HG02759 (cell line): ENCODE measurements at regions not wholly inside any gene's neighbourhood (a gene's known extent, or its start where the extent isn't known, plus 50 kb on each side); places are given as distances from the start of the nearest gene placed in this dataset.

Source experiments
- ATAC-seq: cut with Tn5 transposase; IDR thresholded peaks from one replicate; pipeline ENCODE4 v1.9.1; 2021; ENCODE audit warnings: mild to moderate bottlenecking, moderate library complexity; ENCODE audit not compliant: unreplicated experiment

DNA sequence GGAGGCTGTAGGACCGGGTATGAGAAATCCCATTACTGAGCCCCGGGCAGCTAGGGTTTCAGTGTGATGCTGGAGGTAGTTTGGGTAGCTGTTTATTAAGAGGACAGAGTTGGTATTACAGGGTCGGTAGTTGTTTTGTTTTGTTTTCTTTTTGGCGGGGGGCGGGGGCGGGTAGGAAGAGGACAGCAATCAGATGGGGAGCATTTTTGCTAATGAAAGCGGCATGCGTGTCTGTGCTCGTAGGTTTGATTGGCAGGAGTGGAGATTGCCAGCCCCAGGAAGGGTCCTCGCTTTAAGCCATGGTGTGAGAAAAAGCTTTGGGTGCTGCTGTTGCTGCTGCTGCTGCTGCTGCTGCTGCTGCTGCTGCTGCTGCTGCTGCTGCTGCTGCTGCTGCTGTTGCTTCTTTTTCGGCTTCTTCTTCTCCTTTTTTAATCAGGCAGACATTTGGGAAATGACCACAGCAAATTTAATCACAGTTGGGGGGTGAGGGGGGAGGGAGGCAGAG is 498.5 kb upstream of the ZFHX3 start:
- no peak for ATAC-seq

DNA sequence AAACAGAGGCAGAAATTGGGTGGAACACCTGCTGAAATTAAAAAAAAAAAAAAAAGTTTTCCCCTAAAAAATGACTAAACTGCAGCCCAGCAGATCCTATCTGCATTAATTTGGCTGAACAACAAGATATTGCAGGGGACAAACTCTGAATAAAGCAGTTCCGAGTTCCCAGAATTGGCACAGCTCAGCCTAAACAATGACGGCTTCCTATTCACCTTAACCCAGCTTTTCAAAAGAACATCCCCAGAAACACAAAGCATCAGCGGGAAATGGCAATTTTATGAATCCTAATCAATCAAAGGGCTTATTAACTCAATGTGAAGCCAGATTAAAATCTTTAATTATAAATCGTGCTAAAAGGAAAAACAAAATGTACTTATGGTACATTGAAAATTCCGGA is 497.8 kb upstream of the ZFHX3 start:
- ATAC-seq, result no peak

DNA sequence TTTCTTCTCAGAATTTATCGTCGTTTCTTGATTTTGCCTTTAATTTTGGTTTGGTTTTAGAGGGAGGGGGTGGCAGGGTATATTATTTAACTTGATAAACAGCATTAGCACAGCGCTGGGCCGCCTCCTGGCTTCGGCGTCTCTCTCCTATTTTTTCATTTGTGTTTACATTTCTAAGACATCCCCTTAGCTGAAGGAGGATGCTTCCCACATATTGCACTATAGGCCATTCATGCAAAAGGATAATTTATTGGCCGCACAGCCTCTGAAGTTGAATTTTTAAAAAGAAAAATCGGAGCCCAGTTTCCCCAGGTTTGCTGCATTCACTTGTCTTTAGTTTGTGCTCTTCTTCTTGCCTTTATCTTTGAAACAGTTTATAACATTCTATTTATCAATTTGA is 497.4 kb upstream of the ZFHX3 start:
- ATAC-seq, result no peak

DNA sequence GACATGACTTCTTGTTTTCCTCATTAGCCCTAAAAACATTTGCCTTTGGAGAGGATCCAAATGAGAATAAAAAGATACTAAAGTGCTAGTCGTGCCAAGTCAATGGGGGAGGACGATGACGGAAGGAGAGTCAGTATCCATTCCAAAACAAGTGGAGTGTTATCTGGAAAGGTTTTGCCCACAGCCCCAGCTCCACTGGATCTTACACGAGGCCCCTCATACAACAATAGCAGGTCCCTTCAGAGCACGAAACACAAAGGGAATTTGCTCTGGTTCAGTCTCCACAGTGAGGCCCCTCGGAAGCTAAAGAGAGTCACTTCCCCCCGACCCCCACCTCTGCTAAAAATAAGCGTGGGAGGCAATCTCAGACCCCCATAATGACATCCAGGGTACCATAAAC is 496.9 kb upstream of the ZFHX3 start:
- no peak for ATAC-seq

DNA sequence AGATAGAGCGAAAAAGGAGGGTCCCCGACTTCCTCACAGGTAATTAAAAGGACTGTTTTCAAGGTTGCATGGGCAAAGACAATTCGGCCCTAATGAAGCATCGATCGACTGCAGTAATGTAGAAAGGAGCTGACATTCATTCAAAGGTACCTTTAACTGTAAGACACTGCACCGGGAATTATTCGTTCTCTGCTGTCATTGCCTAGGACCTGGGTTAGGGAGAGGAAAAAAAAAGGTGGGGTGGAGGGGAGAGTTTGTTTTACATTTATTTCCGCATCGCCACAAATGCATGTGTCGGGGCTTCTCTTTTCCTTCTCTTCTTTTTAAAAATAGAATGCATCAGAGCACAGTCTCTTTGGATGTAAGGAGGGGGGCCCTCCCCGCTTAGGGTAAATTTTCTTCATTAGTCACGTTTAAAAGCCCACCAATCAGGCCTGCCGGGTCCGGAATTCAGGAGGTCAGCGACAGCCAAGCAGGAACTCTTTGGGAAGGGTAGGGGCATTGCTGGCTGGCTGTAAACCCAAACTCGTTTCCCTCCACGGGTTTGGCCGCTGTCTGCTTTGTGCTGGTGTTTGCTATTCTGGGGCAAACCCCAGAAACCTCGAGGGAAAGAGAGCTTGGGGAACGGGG is 496.2 kb upstream of the ZFHX3 start:
- no peak for ATAC-seq

DNA sequence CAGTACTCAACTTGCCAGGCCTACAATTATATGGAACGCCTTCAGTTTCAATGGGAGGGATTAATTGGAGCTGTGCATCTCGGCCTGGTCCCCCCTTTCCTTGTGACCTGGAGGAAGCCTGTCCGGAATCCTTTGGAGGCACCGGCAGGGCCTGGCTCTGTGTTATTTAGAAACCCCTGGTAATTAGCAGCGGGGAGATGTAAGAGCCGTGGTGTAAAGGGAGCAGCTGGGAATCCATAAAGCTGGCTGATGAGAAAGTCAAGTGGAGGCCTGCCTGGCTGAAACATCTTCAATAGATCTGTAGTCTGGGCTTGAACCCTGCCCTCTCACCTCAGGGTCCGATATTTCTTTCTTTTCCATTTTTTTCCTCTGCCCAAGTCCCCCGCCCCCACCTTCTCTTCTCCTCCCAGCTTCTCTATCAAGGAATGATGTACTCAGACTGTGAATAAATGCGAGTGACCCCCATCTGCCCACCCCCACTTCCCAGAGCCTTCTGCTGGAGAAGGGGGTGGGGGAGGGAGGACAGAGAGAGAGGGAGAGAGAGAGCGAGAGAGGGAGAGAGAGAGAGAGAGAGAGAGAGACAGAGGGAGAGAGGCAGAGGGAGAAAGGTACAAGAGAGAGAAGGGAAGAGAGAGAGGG is 495.5 kb upstream of the ZFHX3 start:
- ATAC-seq, result no peak

DNA sequence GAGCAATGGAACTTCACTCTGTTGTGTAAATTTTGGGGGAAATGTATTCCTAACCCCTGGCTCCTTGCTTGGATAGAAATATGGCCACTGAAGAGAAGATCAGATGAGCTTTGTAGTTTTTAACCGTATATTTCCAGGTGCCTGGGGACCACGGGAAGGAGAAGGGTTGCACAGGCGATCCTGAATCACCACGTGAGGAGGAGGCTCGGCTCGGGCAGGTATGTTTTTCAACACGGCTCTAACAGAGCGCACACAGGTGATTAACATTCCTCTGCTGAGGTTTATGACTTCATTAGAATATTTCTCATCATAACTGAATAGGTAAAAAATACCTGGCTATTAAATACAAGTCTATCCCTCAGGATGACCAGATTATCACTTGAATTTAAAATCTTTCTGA is 495.0 kb upstream of the ZFHX3 start:
- ATAC-seq, result no peak

DNA sequence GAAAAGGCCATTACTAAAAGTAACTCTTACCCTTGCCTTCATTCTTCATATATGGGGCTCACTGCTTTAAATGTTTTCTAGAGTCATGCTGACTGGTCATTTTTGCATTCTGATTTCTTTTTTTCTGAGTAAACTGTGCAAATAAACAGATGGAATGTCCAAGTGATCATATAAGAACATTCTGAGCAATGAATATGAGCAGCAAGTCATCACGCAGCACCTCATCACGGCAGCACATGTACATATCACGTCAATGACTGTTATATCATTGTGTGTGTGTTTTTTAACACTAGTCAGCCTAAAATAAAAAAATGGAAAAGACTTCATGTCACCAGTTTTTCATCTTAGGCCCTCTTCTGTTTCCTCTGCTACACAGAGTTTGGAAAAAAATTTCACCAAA is 490.0 kb upstream of the ZFHX3 start:
- no peak for ATAC-seq

DNA sequence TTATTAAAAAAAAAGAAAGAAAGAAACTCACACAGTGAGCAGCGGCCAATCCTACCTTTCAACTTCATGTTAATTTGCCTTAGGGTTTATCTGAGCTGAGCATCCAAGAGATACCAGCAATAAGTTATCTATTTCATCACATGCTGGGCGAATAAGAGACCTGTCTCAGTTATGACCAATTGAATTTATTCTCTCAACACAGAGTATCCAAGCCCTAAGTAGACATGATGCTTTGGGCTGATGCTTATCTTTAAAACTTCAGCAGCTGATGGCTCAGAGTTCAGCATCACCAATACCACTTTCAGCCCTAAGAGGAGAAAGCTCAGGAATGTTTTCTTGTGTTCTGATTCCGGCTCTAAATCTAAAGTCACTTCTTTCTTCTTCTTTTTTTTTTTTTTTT is 489.0 kb upstream of the ZFHX3 start:
- no peak for ATAC-seq

DNA sequence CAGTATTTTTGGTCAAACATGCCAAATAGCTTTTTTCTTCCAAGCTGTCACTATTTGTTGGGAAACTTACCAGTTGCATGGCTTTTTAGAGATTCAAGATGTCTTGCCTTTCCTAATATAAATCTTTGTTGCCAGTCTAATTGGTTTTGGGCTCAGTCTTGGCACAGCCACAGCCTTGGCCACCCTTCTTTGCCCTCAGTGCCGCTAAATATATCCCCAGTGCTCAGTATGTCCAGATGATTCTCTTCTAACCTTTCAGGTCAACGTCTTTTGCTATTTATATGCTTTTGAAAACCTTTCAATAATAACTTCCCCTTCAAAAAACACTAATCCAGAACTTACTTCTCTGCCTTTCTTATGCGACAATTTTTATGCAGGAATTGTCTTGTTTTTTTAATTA is 483.1 kb upstream of the ZFHX3 start:
- no peak for ATAC-seq

DNA sequence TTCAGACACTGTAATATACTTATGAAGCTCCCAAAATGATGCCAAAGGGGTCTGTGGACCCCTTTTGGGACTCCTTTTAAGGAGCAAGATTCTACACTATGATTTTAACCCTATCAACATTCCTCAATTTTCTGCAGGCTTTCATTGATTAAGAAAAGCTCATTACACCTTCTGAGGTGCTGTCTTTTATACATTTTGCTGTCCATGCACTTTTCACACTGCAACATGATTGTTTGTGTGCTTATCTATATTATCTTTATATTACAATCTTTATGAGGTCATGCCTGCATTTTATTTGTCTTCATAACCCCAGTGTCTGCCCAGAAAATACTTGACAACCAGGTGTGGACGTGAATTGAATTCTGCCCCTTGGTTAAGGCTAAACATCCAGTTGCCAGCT is 482.6 kb upstream of the ZFHX3 start:
- ATAC-seq, result no peak

DNA sequence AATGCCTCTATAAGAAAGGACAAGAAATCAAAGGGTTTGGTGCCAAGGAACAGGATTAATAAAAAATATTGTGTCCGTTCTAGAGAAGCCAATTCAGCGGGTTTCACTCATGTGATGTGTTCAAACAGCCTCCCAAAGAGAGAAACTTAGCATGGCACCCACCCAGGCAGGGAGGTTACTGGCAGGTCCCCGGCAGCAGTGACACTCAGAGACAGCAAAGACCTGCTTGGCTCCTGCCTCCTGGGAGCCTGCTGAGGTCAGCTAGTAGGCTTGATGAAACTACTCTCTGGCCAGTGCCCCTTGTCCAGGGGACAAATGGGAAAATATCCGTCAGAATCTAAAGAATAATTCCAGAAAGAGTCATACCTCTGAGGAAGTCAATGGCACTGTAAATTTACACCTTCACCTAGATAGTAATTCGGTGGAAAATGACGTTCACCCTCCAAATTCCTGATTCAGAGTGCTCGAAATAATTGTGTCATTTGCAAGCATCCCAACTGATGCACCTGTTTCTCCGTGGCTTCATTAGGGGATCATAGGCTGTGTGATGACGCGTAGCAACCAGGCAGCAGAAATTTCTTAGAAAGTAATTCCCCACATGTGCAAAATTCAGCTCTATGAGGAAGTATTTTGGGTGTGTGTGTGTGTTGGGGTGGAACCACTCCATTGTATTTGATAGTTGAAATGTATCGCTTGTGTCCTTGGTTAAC is 481.5 kb upstream of the ZFHX3 start:
- no peak for ATAC-seq

DNA sequence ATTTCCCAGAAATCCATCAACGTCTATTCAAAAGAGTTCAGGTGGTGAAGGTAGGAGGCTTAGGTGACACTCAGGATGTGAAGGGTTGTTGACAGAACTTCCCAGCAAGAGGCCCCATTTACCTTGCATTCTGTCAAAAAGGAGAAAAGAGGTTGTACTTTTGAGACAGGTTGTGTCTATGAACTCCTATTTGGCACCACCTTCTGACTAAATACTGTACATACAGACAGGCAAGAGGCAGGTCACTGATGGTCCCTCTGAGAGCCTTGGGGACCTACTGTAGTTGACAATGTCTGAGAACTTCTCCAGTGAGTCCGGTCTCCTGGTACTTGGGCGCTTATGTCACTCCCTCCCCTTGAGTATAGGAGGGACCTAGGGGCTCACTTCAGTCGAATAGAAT is 479.3 kb upstream of the ZFHX3 start:
- no peak for ATAC-seq

DNA sequence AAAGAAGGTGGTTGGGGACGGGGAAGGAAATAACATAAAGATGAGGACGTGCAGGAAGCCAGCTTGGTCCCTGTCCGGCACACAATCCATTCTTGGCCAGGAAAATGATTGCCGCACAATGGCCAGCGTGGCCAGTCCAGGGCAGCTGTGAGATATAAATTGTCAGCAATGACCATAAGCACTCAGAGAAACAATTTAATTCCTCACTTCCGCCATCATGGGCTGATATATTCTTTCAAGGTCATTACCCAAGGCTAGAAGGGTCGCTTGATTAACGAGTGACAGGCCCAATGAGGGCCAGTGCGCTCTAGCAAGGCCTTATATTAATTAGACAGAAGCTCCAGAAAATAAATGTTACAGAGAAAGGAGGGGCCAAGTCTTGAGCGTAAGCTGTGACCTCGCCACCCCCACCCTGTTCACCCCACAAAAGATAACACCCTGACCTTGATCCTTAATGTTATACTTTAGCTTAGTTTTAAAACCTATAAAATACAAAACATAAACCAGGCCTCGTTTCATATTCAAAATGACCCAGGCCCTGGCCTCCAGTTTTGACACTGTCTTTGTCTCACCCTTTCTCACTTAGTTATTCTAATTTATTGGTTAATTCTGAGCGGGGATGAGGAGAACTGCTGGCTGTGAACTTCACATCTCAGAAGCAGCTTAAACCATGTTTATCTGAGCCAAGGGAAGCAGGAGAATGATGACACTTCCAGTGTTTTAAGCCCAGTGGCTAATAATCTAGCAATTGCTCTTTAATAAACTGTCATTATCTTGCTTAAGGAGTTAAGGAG is 478.3 kb upstream of the ZFHX3 start:
- no peak for ATAC-seq

DNA sequence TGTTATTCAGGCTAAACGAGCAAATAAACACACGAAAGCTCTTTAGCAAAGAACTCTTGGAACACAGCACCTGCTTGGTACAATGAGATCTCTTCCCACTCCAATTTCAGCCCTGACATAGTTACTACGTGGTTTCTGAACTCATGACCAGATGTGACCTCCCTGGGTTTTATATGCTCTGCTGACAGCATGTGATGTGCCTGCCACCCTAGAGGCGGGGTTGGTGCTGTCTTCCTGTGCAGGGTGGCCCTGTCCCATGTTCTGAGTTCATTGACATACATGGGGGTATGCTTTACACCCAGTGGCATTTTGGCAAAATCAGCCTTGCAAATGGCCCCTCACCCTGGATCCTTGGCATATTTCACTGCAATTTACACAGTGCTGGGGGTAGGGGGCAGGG is 475.3 kb upstream of the ZFHX3 start:
- no peak for ATAC-seq

DNA sequence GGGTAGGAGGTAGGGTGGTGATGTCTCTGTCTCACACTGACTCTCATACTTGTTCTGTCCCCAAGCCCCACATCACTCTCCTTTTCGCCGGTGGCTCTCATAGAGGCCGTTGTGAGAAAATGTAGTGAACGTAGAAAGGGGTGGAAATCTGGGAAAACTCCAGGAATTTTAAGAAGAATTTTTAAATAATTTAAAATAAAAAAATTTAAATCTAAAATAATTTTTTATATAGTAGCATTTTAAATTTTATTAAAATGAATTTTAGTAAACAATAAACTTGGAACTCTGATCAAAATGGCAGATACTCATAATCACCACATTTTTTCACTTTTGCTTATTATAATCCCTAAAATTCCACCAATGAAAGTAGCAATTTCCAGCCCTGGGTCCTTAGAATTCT is 473.6 kb upstream of the ZFHX3 start:
- no peak for ATAC-seq

DNA sequence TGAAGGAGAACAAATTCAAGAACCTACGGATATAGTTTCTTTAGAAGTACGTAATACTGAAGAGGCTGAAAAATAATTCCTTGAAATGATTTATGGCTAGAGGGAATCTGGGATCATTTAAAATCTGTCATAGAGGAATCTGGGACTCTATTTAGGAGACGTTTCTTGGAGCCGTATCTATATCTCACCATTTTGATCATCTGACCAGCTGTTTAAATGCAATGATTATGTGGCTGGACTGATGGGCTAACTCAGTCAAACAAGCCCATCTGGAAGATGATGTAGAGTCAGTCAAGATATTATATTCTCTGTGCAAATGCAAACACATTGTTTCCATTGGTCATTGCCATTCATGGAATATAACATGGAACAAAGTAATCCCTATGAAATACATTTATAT is 467.7 kb upstream of the ZFHX3 start:
- ATAC-seq, result no peak

DNA sequence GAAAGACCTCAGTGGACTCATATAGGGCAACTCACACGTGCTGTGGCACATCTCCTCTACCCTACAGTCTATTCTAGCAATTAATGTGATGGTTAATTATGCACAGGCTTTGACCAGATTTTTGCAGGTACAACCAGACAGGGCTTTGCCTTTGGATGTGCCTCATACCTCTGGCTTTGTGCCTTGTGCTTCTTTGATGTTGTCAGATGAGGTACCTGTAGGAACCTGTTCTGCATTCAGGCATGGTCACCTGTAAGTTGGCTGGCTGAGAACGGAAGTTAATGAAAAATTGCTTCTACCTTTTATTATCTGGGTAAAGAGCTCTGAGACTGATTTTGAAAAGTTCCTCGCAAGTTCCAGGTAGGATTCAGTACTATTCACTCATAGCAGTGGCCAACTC is 462.9 kb upstream of the ZFHX3 start:
- ATAC-seq, result no peak

DNA sequence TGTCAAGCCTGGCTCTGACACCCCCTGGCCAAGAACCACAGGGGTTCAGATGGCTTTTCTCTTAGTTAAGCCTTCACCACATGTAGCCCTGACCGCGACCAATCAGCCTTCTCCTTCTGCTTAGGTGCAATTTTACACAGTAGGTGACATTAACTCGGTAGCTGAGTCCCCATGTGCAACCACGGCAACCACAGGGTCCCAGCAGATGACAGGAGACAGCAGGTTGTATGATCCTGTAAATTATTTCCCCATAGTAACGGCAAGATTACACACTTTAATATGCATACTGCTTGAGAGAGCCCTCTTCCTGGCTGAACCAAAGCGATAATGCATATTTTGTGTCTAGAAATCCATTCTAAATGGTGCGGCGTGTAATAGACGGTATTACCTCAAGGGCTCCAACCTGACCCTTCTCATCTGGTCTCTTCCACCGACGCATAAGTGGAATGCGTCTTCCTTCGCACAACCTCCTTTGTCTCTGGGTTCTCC is 458.7 kb upstream of the ZFHX3 start:
- no peak for ATAC-seq

DNA sequence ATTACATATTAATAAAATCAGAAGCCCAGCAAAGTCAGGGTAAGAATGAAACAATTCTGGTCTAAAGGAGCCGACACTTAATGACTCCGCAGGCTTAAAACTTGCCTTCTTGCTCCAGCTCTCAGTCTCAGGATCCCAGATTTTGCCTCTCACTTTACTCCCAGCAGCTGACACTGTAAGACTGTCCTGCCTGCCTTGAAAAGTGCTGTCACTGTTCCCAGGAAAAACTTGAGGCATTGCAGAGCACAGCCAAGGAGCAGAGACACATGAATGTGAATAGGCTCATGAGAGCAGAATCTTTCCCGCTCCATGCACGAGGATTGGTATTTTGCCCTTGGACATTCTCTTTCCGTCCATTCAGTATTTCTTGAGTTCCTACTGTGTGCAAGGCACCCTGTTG is 457.6 kb upstream of the ZFHX3 start:
- ATAC-seq, result no peak
